Adrenal gland (tissue), 9 donors: ENCODE measurements at regions not wholly inside any gene's neighbourhood (a gene's known extent, or its start where the extent isn't known, plus 50 kb on each side); places are given as distances from the start of the nearest gene placed in this dataset.

ENCODE experiments used
- DNase-seq, 7 donors: peaks; one replicate each; pipeline ENCODE4 v3.0.0-alpha.2; 2019 to 2020
- H3K27ac ChIP-seq, 5 donors: fragments of 200-600 bp; sonication (generic) in 4 of 5; 1 replicate in 3 of 5; 2 replicates in 2 of 5; pipeline versions ENCODE4 v1.5.1 to v1.8.0; 2016 to 2020; ENCODE audit warnings: mild to moderate bottlenecking in 1 of 5
- H3K27me3 ChIP-seq: fragments of 200-600 bp; 2 replicates; pipeline ENCODE4 v1.8.0; 2021
- H3K36me3 ChIP-seq, 2 donors: fragments of 200-600 bp; replicated peaks in 1 of 2; 1 replicate in 1 of 2; 2 replicates in 1 of 2; pipeline versions ENCODE4 v1.5.1 to v1.8.0; 2018 to 2022
- H3K4me1 ChIP-seq, 2 donors: fragments of 200-600 bp; replicated peaks in 1 of 2; 1 replicate in 1 of 2; 2 replicates in 1 of 2; pipeline versions ENCODE4 v1.5.1 to v1.8.0; 2018 to 2021
- H3K4me3 ChIP-seq, 4 donors: fragments of 200-600 bp; sonication (generic) in 3 of 4; one replicate each; pipeline ENCODE4 v1.5.1; 2016 to 2018
- H3K9me3 ChIP-seq, 3 donors: fragments of 200-600 bp; sonication (generic) in 1 of 3; replicated peaks in 1 of 3; 1 replicate in 2 of 3; 2 replicates in 1 of 3; pipeline versions ENCODE4 v1.5.1 to v1.8.0; 2016 to 2021
- CTCF ChIP-seq, 6 experiments: fragments of 450-650 bp in 4 of 6; fragments of 200-600 bp in 2 of 6; sonication (generic) in 1 of 6; IDR thresholded peaks; 1 replicate in 5 of 6; 2 replicates in 1 of 6; pipeline versions ENCODE4 v1.5.1 to v1.8.0; 2016 to 2021; ENCODE audit warnings: antibody characterized with exemption in 6 of 6, mild to moderate bottlenecking in 2 of 6, moderate library complexity in 1 of 6
- POLR2A ChIP-seq, 2 donors: fragments of 450-650 bp; IDR thresholded peaks; one replicate each; pipeline ENCODE4 v1.6.1; 2017; ENCODE audit warnings: antibody characterized with exemption in 2 of 2, mild to moderate bottlenecking in 2 of 2, moderate library complexity in 1 of 2
- WGBS, 4 donors: extraction: QIAGEN DNeasy Blood & Tissue Kit in 2 of 4; methylation state at CpG; one replicate each; pipeline versions ENCODE4 v1.1.5 to v1.1.7; 2013 to 2017; 5-methylcytosine and 5-hydroxymethylcytosine counted together
- intact Hi-C, 2 donors: fragments of 100-400 bp; cut with DNase I; formaldehyde crosslinking; loops; one replicate each; pipeline versions ENCODE4 v1.14.1 to v1.15.0; 2022 to 2023
- donor health status: healthy with polysubstance abuse.
- donor health status: Bipolar disorder and iron deficiency.
- donor health status: DM: yes; HTN: yes; CAD: no.
- donor health status: DM: no; HTN: no; CAD: no.
- donor health status: DM: no; HTN: no; CAD: no.

DNA sequence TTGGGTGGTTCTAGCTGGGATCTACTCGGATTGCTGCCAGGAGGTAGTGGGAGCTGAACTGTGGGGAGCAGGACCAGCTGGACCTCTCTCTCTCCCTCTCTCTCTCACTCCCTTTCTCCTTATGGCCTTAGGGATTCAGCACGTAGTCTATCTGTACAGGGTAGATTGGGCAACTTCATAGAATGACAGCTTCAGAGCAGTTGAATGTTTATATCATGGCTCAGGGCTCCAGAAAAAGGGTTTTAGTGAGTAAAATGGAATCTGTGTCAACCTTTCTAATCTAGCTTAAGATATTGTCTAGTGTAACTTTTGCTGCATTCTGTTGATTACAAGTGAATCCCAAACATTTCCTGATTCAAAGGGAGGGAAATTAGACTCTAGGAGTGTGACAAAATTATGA lies 127.7 kb upstream of the PDGFD start:
- H3K9me3 ChIP-seq: no peaks in the 10 kb centered on the region
- no peak for DNase-seq
- TF ChIP-seq POLR2A (IDR thresholded peaks at IDR 0.05) (no peak), CTCF (IDR thresholded peaks at IDR 0.05) (no peak)
- H3K27me3 ChIP-seq: no peaks in the 10 kb centered on the region
- no peak overlapping the region for H3K27ac ChIP-seq
- H3K4me3 ChIP-seq: no peak overlapping the region
- H3K4me1 ChIP-seq: no peaks in the 10 kb centered on the region
- intact Hi-C loops: no loop called here
- 77 to 95% (median 89%) methylated on average over 2 of the region's 2 CpGs for WGBS, 4 donors
- no peaks in the 10 kb centered on the region for H3K36me3 ChIP-seq

GRCh38 chr11:104286129-104286528 lies 122.2 kb upstream of the PDGFD start:
- intact Hi-C loops: no loop called here
- WGBS, 4 donors: 46 to 58% (median 55%) methylated on average over 1 of the region's 1 CpG

DNA sequence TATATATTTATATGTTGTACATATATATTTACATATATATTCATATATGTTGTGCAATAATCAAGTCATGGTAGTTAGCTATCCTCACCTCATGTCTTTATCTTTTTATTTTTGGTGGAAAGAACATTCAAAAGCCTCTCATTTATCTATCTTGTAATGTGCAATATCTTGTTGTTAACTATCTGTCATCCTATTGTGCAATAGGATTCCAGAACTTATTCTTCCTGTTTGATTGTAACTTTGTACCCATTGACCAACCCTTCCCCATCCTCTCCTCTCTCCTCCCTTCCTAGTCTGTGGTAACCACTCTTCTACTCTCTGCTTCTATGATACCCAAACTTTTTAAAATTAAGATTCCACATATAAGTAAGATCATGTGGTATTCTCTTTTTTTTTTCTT lies 115.6 kb upstream of the PDGFD start:
- intact Hi-C loops: no loop called here
- H3K27me3 ChIP-seq: no peaks in the 10 kb centered on the region
- H3K9me3 ChIP-seq: no peaks in the 10 kb centered on the region
- no peaks in the 10 kb centered on the region for H3K36me3 ChIP-seq
- H3K4me1 ChIP-seq: no peaks in the 10 kb centered on the region
- H3K27ac ChIP-seq: no peak overlapping the region
- TF ChIP-seq POLR2A (IDR thresholded peaks at IDR 0.05) (no peak), CTCF (IDR thresholded peaks at IDR 0.05) (no peak)
- DNase-seq: no peak
- no peak overlapping the region for H3K4me3 ChIP-seq

More at GRCh38 chr11:104286129-104286528, 122.2 kb upstream of the PDGFD start:
- Histone ChIP-seq H3K36me3 (no peaks in the 10 kb centered on the region), H3K27me3 (no peaks in the 10 kb centered on the region), H3K27ac (no peak overlapping the region), H3K4me1 (no peaks in the 10 kb centered on the region), H3K9me3 (no peaks in the 10 kb centered on the region), H3K4me3 (no peak overlapping the region)
- TF ChIP-seq POLR2A (IDR thresholded peaks at IDR 0.05): no peak
- TF ChIP-seq CTCF (IDR thresholded peaks at IDR 0.05): no peak
- no peak for DNase-seq

DNA sequence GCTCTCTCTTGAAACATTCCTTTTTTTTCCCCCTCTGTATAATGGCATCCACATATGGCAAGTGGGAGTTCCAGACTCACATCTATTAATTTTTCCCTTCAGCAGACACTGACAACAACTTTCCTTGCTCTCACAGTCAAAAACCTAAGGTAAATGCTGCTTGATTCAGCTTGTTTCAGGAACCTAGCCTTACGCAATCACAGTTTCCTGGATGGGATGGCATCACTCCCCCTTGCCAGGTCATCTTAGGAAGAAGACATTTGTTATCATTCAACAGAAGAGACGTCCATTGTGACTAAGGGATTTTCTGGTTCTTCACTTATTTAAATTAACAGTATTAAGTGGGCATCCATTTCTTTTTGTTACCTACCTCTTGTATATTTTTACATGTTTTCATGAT lies 112.0 kb upstream of the PDGFD start:
- H3K9me3 ChIP-seq: no peaks in the 10 kb centered on the region
- no peaks in the 10 kb centered on the region for H3K27me3 ChIP-seq
- no peaks in the 10 kb centered on the region for H3K4me1 ChIP-seq
- no peak overlapping the region for H3K4me3 ChIP-seq
- TF ChIP-seq POLR2A (IDR thresholded peaks at IDR 0.05): no peak
- TF ChIP-seq CTCF (IDR thresholded peaks at IDR 0.05): no peak
- intact Hi-C loops: no loop called here
- H3K27ac ChIP-seq: no peak overlapping the region
- no peaks in the 10 kb centered on the region for H3K36me3 ChIP-seq
- peak in 2 of 7 donors; percentile 1 to 8 for DNase-seq
- WGBS, 4 donors: 36 to 44% (median 40%) methylated on average over 2 of the region's 2 CpGs
